Ascending aorta (tissue), 2 donors: ENCODE measurements at regions not wholly inside any gene's neighbourhood (a gene's known extent, or its start where the extent isn't known, plus 50 kb on each side); places are given as distances from the start of the nearest gene placed in this dataset.

Experiments used
- DNase-seq, 2 donors: peaks; one replicate each; pipeline ENCODE4 v3.0.0-alpha.2; 2019; ENCODE audit warnings: low spot score in 2 of 2
- H3K27ac ChIP-seq, 2 donors: fragments of 200-600 bp; sonication (generic); one replicate each; pipeline ENCODE4 v1.5.1; 2016 to 2017; ENCODE audit warnings: mild to moderate bottlenecking in 1 of 2
- H3K27me3 ChIP-seq: fragments of 200-600 bp; sonication (generic); one replicate; pipeline ENCODE4 v1.5.1; 2017
- H3K36me3 ChIP-seq, 2 donors: fragments of 200-600 bp; sonication (generic); one replicate each; pipeline ENCODE4 v1.5.1; 2016
- H3K4me1 ChIP-seq, 2 donors: fragments of 200-600 bp; sonication (generic); one replicate each; pipeline ENCODE4 v1.5.1; 2016 to 2017; ENCODE audit warnings: mild to moderate bottlenecking in 1 of 2
- H3K4me3 ChIP-seq, 2 donors: fragments of 200-600 bp; sonication (generic); one replicate each; pipeline ENCODE4 v1.5.1; 2016 to 2017; ENCODE audit warnings: mild to moderate bottlenecking in 1 of 2
- H3K9me3 ChIP-seq, 2 donors: fragments of 200-600 bp; sonication (generic); one replicate each; pipeline ENCODE4 v1.5.1; 2016
- intact Hi-C: fragments of 100-400 bp; cut with DNase I; formaldehyde crosslinking; loops from one replicate; pipeline ENCODE4 v1.15.1; 2023
- TF ChIP-seq, protein P1 (sequence below), 3 experiments: fragments of 200-600 bp in 2 of 3; fragments of 450-650 bp in 1 of 3; sonication (generic) in 2 of 3; IDR thresholded peaks; one replicate each; pipeline ENCODE4 v1.5.1; 2016 to 2019; ENCODE audit warnings: antibody characterized with exemption in 3 of 3, mild to moderate bottlenecking in 1 of 3, moderate library complexity in 1 of 3

DNA sequence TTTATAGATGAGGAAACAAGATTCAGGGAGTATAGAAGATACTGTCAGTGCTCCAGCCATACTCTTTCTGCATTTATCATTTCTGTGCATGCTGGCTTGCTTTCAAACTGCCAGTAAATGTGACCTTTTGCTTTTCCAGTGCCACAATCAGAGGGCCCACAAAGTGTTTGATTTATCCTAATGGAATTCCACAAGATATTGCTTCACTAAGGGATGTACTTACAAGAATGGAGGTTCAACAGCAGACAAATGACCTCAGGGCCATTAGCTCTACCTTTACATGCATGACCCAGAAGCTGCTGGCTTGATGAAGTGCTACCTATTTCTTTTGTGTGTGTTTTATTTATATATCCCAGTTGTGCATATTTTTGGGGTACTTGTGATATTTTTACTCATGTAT lies 171.5 kb upstream of the GRIK2 start:
- H3K27ac ChIP-seq: no peak overlapping the region
- H3K4me3 ChIP-seq: no peak overlapping the region
- no peaks in the 10 kb centered on the region for H3K9me3 ChIP-seq
- intact Hi-C loops: no loop called here
- no peaks in the 10 kb centered on the region for H3K36me3 ChIP-seq
- no peaks in the 10 kb centered on the region for H3K27me3 ChIP-seq
- DNase-seq: no peak
- TF ChIP-seq, protein P1, sequence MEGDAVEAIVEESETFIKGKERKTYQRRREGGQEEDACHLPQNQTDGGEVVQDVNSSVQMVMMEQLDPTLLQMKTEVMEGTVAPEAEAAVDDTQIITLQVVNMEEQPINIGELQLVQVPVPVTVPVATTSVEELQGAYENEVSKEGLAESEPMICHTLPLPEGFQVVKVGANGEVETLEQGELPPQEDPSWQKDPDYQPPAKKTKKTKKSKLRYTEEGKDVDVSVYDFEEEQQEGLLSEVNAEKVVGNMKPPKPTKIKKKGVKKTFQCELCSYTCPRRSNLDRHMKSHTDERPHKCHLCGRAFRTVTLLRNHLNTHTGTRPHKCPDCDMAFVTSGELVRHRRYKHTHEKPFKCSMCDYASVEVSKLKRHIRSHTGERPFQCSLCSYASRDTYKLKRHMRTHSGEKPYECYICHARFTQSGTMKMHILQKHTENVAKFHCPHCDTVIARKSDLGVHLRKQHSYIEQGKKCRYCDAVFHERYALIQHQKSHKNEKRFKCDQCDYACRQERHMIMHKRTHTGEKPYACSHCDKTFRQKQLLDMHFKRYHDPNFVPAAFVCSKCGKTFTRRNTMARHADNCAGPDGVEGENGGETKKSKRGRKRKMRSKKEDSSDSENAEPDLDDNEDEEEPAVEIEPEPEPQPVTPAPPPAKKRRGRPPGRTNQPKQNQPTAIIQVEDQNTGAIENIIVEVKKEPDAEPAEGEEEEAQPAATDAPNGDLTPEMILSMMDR (IDR thresholded peaks at IDR 0.05): no peak
- H3K4me1 ChIP-seq: no peaks in the 10 kb centered on the region

DNA sequence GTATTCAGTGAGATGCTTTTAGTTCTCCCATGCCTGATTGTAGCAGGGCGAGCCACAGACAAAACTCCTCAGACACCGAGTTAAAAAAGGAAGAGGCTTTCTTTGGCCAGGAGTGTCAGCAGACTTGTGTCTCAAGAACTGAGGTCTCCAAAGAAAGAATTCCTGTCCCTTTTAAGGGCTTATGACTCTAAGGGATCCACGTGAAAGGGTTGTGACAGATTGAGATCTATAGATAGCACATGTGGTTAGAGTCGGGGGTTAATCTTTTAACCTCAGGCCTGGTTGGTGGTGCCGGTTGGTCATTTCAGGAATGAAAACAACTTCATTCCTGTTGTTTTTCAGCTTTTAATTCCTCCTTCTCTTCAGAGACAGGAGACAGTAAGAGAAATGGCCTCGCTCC lies 168.8 kb upstream of the GRIK2 start:
- Histone ChIP-seq H3K27ac (no peak overlapping the region), H3K27me3 (no peaks in the 10 kb centered on the region), H3K9me3 (no peaks in the 10 kb centered on the region), H3K4me3 (no peak overlapping the region), H3K4me1 (no peaks in the 10 kb centered on the region), H3K36me3 (no peaks in the 10 kb centered on the region)
- DNase-seq: no peak
- TF ChIP-seq, protein P1 (IDR thresholded peaks at IDR 0.05): no peak
- intact Hi-C loops: no loop called here

DNA sequence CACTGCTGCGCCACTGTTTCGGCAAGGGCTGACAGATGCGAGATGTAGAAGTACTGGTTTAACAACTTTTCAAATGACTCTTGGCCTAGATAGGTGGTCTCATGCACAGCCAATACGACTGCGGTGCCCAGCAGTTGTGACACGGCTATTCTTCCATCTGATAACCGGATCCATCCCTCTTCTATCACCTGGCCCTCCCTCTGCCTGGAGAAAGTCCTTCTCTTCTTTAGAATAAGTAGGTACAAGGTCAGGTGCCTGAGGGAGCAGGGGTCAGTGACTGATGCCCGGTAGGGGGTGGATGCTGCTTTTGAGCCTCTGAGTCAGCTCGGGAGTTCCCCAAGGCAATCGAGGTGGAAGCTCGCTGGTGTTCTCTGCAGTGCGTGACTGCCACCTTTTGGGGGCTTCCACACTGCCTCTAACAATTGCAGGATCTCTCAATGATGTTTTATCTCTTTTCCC lies 166.8 kb upstream of the GRIK2 start:
- intact Hi-C loops: no loop called here
- no peak for DNase-seq
- Histone ChIP-seq H3K4me3 (no peak overlapping the region), H3K27ac (no peak overlapping the region), H3K27me3 (no peaks in the 10 kb centered on the region), H3K36me3 (no peaks in the 10 kb centered on the region), H3K4me1 (no peaks in the 10 kb centered on the region), H3K9me3 (no peaks in the 10 kb centered on the region)
- TF ChIP-seq, protein P1 (IDR thresholded peaks at IDR 0.05): no peak

DNA sequence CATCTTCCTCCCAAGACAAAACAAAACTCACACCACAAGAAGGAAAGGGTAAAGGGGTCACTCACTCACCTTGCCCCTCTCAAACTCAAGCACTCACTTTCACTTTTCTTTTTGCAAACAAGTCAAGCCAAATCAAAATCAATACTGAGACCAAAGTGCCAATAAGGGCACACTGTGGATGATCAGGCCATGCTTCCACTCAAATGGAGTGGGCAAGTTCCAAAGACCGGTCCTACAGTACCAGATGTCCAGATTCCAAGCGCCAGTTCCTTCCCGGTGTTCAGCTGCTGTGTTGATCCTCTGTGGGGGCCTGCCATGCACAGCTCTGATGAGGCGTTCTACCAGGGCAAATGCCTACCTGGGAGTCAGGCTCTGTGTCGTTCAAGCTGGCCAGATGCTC lies 162.6 kb upstream of the GRIK2 start:
- Histone ChIP-seq H3K9me3 (no peaks in the 10 kb centered on the region), H3K36me3 (no peaks in the 10 kb centered on the region), H3K4me3 (no peak overlapping the region), H3K27ac (no peak overlapping the region), H3K4me1 (no peaks in the 10 kb centered on the region), H3K27me3 (no peaks in the 10 kb centered on the region)
- TF ChIP-seq, protein P1 (IDR thresholded peaks at IDR 0.05): no peak
- no peak for DNase-seq
- intact Hi-C loops: no loop called here

DNA sequence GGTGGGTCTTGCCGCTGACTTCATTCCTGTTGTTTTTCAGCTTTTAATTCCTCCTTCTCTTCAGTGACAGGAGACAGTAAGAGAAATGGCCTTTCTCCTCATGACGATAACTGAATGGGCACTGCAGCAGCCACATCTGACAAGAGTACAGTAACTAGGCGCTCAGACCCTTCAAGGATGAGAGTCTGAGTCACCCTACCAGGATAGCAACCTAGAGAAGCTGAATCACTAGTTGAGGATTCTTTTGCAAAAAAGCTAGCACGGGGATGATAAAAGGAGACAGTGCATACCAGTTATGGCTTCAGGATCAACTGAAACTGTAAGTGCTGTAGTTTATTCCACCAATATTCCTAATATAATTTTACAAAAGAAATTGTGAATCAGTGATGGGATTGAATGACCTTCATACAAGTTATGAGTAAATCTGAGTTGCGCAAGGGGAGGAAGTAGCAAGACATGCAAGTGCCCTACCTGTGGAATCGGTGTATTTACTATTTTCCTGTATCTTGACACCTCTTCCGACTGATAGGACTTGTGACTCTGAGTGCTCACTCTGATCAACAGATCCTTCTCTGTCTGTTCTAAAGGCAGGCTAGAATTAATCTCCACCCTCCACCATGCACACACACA lies 161.8 kb upstream of the GRIK2 start:
- Histone ChIP-seq H3K4me3 (no peak overlapping the region), H3K4me1 (no peaks in the 10 kb centered on the region), H3K27ac (no peak overlapping the region), H3K36me3 (no peaks in the 10 kb centered on the region), H3K9me3 (no peaks in the 10 kb centered on the region), H3K27me3 (no peaks in the 10 kb centered on the region)
- DNase-seq: no peak
- intact Hi-C loops: no loop called here
- TF ChIP-seq, protein P1 (IDR thresholded peaks at IDR 0.05): no peak

DNA sequence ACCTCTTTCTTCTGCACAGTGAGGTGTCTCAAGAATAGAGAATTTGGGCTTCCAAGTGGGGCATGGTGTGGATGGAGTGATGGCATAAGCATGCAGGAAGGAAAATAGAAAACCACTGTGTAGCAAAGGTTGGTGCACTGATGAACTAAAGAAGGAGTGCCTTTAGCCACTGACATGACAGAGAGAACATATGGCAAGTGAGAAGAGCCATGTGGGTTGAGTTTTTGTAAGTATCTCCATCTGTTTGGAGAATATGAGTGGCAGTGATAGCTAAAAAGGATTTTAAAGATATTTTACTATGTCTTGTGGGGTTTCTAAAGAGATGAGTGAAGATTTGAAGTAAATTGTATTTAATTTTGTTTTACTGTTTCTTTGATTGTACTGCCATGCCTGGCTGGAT lies 160.5 kb upstream of the GRIK2 start:
- no peak for DNase-seq
- Histone ChIP-seq H3K27me3 (no peaks in the 10 kb centered on the region), H3K9me3 (no peaks in the 10 kb centered on the region), H3K4me3 (no peak overlapping the region), H3K36me3 (no peaks in the 10 kb centered on the region), H3K4me1 (no peaks in the 10 kb centered on the region), H3K27ac (no peak overlapping the region)
- intact Hi-C loops: no loop called here
- TF ChIP-seq, protein P1 (IDR thresholded peaks at IDR 0.05): no peak
